H1 (cell line): ENCODE measurements at regions not wholly inside any gene's neighbourhood (a gene's known extent, or its start where the extent isn't known, plus 50 kb on each side); places are given as distances from the start of the nearest gene placed in this dataset.

ENCODE experiments used
- BRCA1 ChIP-seq: IDR thresholded peaks from 2 replicates; pipeline ENCODE4 v1.6.1; 2012; ENCODE audit warnings: low read depth, low read length, improper control_type of control experiment
- CTBP2 ChIP-seq: IDR thresholded peaks from 2 replicates; pipeline ENCODE4 v1.7.0; 2011; ENCODE audit warnings: borderline replicate concordance, mild to moderate bottlenecking, moderate library complexity, mixed read lengths, low read length; ENCODE audit not compliant: insufficient read depth, insufficient read length
- GTF2F1 ChIP-seq: IDR thresholded peaks from 2 replicates; pipeline ENCODE4 v1.6.1; 2012; ENCODE audit warnings: low read depth, low read length, improper control_type of control experiment, borderline replicate concordance
- JUN ChIP-seq: IDR thresholded peaks from 2 replicates; pipeline ENCODE4 v1.6.1; 2011; ENCODE audit warnings: low read depth, mild to moderate bottlenecking, improper control_type of control experiment, low read length
- POLR2A ChIP-seq, 2 experiments: IDR thresholded peaks; 1 replicate in 1 of 2; 2 replicates in 1 of 2; pipeline ENCODE4 v1.6.1; 2011; ENCODE audit warnings: low read depth in 2 of 2, low read length in 2 of 2, mild to moderate bottlenecking in 2 of 2; ENCODE audit errors: control extremely low read depth in 1 of 2
- RBBP5 ChIP-seq: IDR thresholded peaks from 2 replicates; pipeline ENCODE4 v1.7.1; 2012; ENCODE audit warnings: low read depth, mild to moderate bottlenecking, inconsistent platforms, low read length, moderate library complexity, borderline replicate concordance
- RXRA ChIP-seq: IDR thresholded peaks from 2 replicates; pipeline ENCODE4 v1.6.1; 2011; ENCODE audit warnings: low read depth, mild to moderate bottlenecking, low read length, moderate library complexity; ENCODE audit not compliant: insufficient read depth
- SAP30 ChIP-seq: fragments of 300-600 bp; sonication (generic); IDR thresholded peaks from 2 replicates; pipeline ENCODE4 v1.7.1; 2012; ENCODE audit warnings: low read length, moderate library complexity, mild to moderate bottlenecking, inconsistent platforms; ENCODE audit not compliant: insufficient read depth, insufficient replicate concordance

DNA sequence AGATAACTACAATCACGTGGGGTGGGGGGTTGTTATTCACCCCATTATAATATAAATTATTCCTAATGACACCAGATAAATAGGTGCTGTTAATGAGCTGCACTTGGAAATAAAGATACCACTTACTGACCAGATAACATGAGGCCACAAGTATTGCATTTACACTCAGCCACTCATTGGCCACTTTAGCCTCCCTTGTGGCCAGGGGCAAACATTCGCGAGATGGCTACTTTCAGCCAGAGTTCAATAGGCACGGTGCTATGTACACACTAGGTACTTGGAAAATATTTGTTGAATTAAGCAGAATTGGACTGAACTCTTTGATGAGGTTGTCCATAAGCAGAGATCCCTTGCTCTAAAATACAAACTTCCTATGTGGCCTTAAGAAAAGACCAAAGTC is 713.7 kb upstream of the TENM3 start (continued):
- TF ChIP-seq JUN (no peak), CTBP2 (no peak), POLR2A (IDR thresholded peaks at IDR 0.05; ENCODE audit: control extremely low read depth in 1 of 2, low read depth in 2 of 2, low read length in 2 of 2) (no peak), GTF2F1 (no peak), BRCA1 (no peak), RBBP5 (no peak), RXRA (no peak), SAP30 (no peak)
